GM12874 (cell line): ENCODE measurements at regions not wholly inside any gene's neighbourhood (a gene's known extent, or its start where the extent isn't known, plus 50 kb on each side); places are given as distances from the start of the nearest gene placed in this dataset.

ENCODE experiments used
- TF ChIP-seq, protein P1 (sequence below): IDR thresholded peaks from 2 replicates; pipeline ENCODE4 v1.5.1; 2011; ENCODE audit warnings: low read depth, mild to moderate bottlenecking, control low read depth, low read length, moderate library complexity; ENCODE audit not compliant: insufficient read depth

DNA sequence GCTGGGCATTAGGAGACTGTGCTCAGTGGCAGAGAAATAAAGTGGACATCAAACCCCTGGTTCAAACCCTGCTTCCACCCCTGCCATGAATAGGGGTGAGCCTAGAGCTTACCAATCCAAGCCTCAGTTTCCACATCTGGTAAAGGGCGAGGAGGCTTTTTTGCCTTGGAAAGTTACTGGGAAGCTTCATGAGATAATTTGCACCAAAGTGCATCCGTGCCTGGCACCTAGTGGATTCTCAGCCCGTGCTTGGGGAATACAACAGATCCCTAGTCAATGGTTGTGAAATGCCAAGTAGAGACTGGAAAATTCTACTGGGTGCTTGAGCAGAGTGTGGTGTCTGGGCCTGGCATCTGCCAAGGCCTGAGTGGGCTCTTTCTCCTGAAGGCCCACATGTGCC lies 158.7 kb upstream of the ZMIZ1 start:
- TF ChIP-seq, protein P1, sequence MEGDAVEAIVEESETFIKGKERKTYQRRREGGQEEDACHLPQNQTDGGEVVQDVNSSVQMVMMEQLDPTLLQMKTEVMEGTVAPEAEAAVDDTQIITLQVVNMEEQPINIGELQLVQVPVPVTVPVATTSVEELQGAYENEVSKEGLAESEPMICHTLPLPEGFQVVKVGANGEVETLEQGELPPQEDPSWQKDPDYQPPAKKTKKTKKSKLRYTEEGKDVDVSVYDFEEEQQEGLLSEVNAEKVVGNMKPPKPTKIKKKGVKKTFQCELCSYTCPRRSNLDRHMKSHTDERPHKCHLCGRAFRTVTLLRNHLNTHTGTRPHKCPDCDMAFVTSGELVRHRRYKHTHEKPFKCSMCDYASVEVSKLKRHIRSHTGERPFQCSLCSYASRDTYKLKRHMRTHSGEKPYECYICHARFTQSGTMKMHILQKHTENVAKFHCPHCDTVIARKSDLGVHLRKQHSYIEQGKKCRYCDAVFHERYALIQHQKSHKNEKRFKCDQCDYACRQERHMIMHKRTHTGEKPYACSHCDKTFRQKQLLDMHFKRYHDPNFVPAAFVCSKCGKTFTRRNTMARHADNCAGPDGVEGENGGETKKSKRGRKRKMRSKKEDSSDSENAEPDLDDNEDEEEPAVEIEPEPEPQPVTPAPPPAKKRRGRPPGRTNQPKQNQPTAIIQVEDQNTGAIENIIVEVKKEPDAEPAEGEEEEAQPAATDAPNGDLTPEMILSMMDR = no peak

GRCh38 chr10:78910476-78910875 lies 158.3 kb upstream of the ZMIZ1 start:
- TF ChIP-seq, protein P1 = no peak

DNA sequence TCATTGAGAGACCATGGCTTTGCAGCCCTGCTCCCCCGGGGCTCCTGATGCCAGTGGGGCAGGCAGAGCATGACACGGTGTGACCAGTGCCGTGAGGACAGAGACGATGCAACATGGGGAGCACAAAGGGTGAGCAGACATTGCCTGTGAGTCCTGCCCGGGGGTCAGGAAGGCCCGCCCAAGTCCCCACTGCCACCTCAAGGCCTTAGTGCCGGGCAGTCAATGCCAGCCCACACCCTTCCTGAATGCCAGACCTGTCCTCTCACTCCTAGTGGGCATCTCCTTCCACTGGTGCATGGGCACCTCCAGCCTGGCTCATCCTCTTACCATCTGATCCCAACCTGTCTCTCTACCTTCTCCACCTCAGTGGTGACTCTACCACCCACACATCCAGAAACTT lies 157.9 kb upstream of the ZMIZ1 start:
- TF ChIP-seq, protein P1 = no peak

DNA sequence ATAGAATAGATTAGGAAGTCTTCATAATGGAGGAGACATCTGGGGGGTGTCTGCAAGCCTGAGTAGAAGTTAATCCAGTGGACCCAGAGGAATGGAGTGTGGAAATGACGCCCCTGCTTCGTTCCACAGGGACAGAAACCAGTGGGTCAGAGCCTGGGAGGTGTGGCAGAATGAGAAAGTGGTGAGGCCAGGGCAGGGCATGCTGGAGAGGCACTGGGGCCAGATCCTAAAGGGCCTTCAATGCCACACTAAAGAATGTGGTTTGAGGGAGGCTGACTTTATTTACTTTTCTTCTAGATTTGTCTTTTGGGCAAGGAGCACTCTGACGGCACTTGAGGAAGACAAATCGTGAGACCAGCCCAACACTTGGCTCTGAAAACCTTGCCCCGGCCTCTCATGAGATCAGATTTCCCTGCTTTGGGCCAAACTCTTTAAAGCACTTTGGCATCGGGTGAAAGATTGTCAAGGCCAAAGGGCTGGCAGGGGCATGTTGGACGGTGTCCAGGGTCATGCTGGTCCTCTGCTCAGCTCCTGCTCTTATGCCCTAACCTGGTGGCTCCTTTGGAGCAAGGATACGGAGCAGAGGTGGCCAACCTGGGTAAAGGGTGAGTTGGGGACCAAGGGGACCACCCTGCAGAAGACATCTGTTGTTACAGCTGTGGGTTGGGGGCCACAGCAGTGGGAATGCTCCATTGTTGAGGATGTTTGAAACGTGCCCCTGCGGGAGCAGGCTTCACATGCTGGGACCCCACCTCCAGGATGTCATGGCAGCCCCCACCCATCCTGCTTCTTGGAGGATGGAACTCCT lies 157.0 kb upstream of the ZMIZ1 start:
- TF ChIP-seq, protein P1 = no peak

GRCh38 chr10:78912361-78913218 lies 156.2 kb upstream of the ZMIZ1 start:
- TF ChIP-seq, protein P1 = no peak

DNA sequence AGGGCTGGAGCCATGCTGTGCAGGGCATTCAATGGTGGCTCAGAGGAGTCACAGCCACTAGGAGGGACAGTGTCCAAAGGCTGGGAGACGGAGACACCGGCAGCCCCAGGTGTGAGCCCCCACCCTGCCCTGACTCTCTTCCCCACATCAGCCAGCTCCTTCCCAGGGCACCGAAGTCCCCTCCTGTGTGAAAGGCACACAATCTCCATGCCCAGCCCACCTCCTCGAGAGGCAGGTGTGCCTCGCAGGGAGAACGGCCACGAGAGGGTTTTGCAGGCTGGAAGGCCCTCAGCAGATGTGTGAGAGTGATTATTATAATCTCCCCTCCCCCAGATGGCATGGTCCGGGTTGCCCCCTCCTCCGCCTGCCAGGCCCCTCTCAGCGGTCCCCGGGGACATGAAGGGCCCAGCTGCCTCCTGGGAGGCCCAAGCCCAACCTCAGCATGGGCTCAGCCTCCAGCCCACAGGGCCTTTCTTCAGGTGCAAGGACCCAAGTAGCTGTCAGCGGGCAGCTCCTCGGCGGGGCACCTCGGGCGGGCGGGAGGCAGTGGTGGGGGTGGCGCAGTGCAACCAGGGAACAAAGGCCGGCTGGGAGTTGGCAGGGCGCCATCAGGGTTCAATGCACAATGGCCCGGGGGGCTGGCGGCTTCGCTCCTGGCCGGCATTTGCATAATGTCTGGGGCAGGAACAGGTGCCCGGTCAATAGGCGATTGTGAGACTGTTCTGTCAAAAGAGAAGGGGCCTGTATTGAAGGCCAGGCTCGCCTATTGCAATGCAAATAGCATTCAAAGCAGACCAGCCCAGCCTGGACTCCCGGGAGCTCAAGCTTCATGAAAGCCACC lies 155.3 kb upstream of the ZMIZ1 start:
- TF ChIP-seq, protein P1 = no peak

GRCh38 chr10:78914060-78914378 lies 154.7 kb upstream of the ZMIZ1 start:
- TF ChIP-seq, protein P1 = no peak
